HEK293T (cell line): ENCODE measurements at regions not wholly inside any gene's neighbourhood (a gene's known extent, or its start where the extent isn't known, plus 50 kb on each side); places are given as distances from the start of the nearest gene placed in this dataset.

Experiments used
- BHLHE40 ChIP-seq: fragments of 450-650 bp; IDR thresholded peaks from 2 replicates; pipeline ENCODE4 v1.6.1; 2016; ENCODE audit warnings: mild to moderate bottlenecking, moderate library complexity, borderline replicate concordance
- ELF4 ChIP-seq: fragments of 450-650 bp; IDR thresholded peaks from 2 replicates; pipeline ENCODE4 v1.6.1; 2017; ENCODE audit warnings: antibody characterized with exemption
- FOXK2 ChIP-seq: fragments of 450-650 bp; IDR thresholded peaks from 2 replicates; pipeline ENCODE4 v1.6.1; 2016; ENCODE audit warnings: mild to moderate bottlenecking
- HDGF ChIP-seq: fragments of 450-650 bp; IDR thresholded peaks from 2 replicates; pipeline ENCODE4 v1.6.1; 2017; ENCODE audit warnings: antibody characterized with exemption, borderline replicate concordance
- L3MBTL2 ChIP-seq: fragments of 450-650 bp; conservative IDR thresholded peaks from 2 replicates; pipeline ENCODE4 v1.6.1; 2016; ENCODE audit warnings: mild to moderate bottlenecking
- SP1 ChIP-seq: fragments of 450-650 bp; IDR thresholded peaks from 2 replicates; pipeline ENCODE4 v1.6.1; 2017
- SUZ12 ChIP-seq: fragments of 450-650 bp; IDR thresholded peaks from 2 replicates; pipeline ENCODE4 v1.6.1; 2016; ENCODE audit warnings: mild to moderate bottlenecking
- TF ChIP-seq, protein P1 (sequence below): fragments of 450-650 bp; IDR thresholded peaks from 2 replicates; pipeline ENCODE4 v1.6.1; 2016

DNA sequence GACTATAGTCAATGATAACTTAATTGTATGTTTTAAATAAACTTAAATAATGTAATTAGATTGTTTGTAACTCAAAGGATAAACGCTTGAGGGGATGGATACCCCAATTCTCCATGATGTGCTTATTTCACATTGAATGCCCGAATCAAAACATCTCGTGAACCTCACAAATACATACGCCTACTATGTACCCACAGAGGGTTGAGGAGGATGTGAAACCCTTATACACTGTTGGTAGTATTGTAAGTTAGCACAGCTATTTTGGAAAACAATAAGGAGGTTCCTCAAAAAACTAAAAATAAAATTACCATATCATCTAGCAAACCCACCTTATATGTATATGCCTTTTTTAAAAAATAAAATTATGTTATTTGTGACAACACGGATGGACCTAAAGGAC, 198.6 kb downstream of the MRPL39 start:
- no peak for TF ChIP-seq SUZ12
- TF ChIP-seq FOXK2, result no peak
- TF ChIP-seq HDGF, result no peak
- TF ChIP-seq L3MBTL2, result no peak
- TF ChIP-seq, protein P1, sequence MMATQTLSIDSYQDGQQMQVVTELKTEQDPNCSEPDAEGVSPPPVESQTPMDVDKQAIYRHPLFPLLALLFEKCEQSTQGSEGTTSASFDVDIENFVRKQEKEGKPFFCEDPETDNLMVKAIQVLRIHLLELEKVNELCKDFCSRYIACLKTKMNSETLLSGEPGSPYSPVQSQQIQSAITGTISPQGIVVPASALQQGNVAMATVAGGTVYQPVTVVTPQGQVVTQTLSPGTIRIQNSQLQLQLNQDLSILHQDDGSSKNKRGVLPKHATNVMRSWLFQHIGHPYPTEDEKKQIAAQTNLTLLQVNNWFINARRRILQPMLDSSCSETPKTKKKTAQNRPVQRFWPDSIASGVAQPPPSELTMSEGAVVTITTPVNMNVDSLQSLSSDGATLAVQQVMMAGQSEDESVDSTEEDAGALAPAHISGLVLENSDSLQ, result no peak
- TF ChIP-seq ELF4, result no peak
- TF ChIP-seq SP1, result no peak
- TF ChIP-seq BHLHE40, result no peak
